ENCODE measurements at regions not wholly inside any gene's neighbourhood (a gene's known extent, or its start where the extent isn't known, plus 50 kb on each side); places are given as distances from the start of the nearest gene placed in this dataset.
"Not testable (repeated sequence)": the region's sequence is repeated elsewhere in the genome, so short reads cannot be mapped to it uniquely, and the experiment has no call there.

GRCh38 chr6:141521440-141521839, 611.3 kb upstream of the GJE1 start:
- in situ Hi-C loops (cut with MboI; ENCODE audit: low sequenced_read_pairs), result no loop called here

- in situ Hi-C loops (cut with MboI; ENCODE audit: low sequenced_read_pairs), result no loop called here
Observed at GRCh38 chr6:141513830-141514229, 618.9 kb upstream of the GJE1 start.

GRCh38 chr6:141510803-141511202, 621.9 kb upstream of the GJE1 start:
- in situ Hi-C loops (cut with MboI; ENCODE audit: low sequenced_read_pairs), result no loop called here

DNA sequence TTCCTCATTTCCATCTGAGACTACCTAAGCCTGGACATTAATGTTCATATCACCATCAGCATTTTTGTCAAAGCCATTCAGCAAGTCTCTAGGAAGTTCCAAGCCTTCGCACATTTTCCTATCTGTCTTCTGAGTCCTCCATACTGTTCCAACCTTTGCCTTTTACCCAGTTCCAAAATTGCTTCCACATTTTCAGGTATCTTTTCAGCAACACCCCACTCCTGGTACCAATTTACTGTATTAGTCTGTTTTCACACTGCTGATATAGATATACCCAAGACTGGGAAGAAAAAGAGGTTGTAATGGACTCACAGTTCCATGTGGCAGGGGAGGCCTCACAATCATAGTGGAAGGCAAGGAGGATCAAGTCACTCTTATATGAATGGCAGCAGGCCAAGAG, 626.7 kb upstream of the GJE1 start:
- in situ Hi-C loops (cut with MboI; ENCODE audit: low sequenced_read_pairs), result not testable (repeated sequence)

- in situ Hi-C loops (cut with MboI; ENCODE audit: low sequenced_read_pairs), result not testable (repeated sequence)
Observed at GRCh38 chr6:141504318-141504717, 628.4 kb upstream of the GJE1 start.

DNA sequence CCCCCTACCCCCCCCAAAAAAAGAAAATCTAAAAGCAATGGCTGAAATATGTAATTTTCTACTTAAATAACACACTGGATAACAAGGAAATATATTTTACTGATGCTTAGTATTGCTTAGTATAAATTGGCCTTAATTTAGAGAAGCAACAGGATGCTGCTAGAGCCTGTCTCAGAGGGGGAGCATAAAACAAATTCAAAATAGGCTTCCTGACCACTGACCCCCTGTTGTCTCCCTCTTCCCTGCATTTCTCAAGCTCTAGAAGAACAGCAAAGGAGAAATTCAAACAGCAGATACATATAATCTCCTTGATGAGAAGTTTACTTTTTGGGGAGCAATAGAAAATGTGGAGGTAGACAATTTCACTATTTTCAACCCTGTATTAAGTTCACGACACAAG, 631.1 kb upstream of the GJE1 start:
- in situ Hi-C loops (cut with MboI; ENCODE audit: low sequenced_read_pairs), result no loop called here

- in situ Hi-C loops (cut with MboI; ENCODE audit: low sequenced_read_pairs), result no loop called here
Observed at GRCh38 chr6:141498977-141499376, 633.7 kb upstream of the GJE1 start.

DNA sequence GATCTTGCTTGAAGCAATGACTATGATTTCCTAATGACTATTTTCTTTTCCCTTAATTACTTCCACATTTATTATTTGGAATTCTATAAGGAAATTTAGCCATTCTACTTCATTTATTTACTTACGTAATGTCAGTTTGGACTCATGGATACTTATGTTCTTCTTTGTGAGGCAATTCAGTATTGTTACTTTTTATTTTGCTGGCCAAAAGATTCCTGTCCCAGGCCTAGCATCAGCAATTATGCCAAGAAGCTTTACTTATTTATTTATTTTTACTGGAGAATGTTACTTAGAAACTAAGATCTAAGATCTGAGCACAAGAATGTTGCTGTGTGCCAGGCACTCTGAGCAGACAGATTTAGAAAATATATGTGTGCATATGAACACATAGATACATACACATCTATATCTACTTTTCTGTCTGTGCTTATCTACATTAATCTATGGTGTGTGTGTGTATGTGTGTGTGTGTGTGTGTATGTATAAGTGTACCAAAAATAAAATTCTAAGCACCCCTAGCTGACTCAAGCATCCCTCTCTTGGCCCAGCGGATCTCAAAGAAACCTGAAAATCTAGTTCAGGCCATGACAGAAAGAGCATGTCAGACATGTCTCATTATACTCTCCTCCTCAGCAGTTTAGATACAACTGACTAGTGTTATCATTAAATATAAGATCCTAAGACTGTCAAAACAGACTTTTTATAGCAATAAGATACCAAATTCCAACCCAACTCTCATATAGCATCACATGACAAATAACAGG, 640.0 kb upstream of the GJE1 start:
- in situ Hi-C loops (cut with MboI; ENCODE audit: low sequenced_read_pairs), result no loop called here

- in situ Hi-C loops (cut with MboI; ENCODE audit: low sequenced_read_pairs), result no loop called here
Observed at GRCh38 chr6:141491684-141492083, 641.0 kb upstream of the GJE1 start.

DNA sequence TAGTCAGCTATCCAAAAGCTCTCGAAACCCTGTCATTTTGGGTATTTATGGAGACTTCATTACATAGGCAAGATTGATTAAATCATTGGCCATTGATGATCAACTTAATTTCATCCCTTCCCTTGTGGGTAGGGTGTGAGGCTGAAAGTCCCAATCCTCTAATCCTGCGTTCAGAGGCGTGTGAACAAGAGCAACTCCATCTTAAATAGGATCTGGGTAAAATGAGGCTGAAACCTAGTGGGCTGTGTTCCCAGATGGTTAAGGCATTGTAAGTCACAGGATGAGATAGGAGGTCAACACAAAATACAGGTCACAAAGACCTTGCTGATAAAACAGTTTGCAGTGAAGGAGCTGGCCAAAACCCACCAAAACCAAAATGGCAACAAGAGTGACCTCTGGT, 641.7 kb upstream of the GJE1 start:
- in situ Hi-C loops (cut with MboI; ENCODE audit: low sequenced_read_pairs), result no loop called here

GRCh38 chr6:141488488-141488887, 644.2 kb upstream of the GJE1 start:
- in situ Hi-C loops (cut with MboI; ENCODE audit: low sequenced_read_pairs), result no loop called here

DNA sequence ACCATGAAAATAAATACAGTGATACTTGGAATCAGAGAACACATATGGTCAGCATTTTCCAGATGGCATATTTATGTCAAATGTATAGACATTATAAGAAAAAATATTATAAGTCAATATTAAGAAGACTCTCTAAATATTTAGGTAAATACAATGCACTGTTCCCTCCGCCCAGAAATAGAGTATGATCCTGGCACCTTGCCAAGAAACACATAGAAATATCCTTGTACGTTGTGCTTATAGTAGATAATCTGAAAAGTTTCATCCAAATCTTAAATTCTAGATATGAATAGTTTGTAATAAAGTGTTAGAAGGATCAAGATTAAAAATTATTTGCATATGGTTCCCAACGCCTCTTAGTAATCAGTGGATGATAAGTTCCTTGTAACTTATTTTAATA, 645.8 kb upstream of the GJE1 start:
- in situ Hi-C loops (cut with MboI; ENCODE audit: low sequenced_read_pairs), result no loop called here

GRCh38 chr6:141484711-141485110, 648.0 kb upstream of the GJE1 start:
- in situ Hi-C loops (cut with MboI; ENCODE audit: low sequenced_read_pairs), result no loop called here

DNA sequence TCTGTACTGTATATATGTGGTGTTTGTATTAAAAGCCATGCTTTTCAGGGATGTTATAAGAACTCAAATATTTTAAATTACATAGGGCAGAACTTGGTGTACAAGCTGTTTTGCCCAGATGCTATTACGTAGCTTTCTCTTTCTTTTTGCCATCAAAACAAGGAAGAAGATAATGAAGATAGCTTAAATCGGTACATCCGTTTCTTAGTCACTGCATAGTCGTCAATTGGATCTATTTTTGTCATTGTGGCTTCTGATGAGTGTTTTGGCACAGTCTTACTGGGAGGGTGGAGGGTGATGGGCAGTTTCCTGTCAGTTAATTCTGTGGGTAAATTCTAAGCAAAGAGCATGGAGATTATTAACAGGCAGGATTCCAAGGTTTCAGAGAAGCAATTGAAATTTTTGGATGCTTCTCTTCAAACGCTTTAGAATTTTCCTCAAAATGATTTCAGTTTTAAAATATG, 649.1 kb upstream of the GJE1 start:
- in situ Hi-C loops (cut with MboI; ENCODE audit: low sequenced_read_pairs), result no loop called here

GRCh38 chr6:141482796-141483597, 649.7 kb upstream of the GJE1 start:
- in situ Hi-C loops (cut with MboI; ENCODE audit: low sequenced_read_pairs), result no loop called here

DNA sequence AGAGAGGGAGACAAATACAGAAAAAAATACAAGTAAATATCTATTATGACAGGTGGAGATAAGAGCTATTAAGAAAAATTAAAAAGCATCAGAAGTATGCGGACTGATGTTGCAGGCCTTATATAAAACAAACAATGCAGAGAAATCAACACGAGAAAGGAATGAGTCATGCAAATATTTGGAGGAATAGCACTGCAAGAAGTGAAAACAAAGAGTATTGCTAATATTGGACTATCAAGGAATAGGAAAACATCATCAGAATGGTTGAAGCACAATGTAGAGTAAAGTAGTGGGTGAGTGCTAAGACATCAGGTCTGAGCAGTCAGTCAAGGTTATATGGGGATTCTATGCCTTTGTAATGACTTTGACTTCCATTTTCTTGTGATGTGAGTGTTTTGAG, 657.5 kb upstream of the GJE1 start:
- in situ Hi-C loops (cut with MboI; ENCODE audit: low sequenced_read_pairs), result no loop called here

DNA sequence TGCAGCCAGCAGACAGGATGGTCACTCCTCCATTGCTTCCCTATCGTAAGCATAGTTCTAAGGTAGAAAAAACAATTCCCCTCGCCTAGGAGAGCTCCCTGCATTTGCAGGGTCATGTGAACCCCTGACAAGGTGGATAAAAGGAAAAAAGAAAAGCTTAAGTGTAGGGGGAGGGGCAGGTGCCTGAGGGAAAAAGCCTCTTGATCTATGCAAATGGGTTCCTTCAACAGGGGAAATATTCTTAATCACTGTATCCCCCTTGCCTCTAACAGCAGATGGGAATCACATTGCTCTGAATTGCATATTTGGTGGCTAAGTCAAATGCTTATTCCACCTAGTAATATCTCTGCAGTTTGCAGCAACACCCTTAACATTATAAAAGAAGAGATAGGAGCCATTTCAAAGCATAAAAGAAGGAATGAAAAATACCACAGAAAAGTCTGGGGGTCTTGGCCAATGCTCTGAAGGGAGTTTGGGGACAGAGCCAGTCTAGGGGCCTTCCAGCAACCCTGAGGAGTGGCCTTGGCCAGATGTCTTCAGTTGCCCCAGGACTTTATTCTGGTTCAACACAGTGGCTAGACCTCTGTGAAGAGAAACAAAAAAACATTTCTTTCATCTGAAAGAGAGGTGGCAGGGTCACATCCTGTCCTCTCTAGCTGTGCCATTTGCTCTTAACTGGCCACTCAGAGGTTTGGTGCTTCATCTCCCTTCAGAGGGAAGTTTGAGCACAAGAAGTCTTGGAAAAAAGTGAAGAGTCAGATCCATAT, 660.4 kb upstream of the GJE1 start:
- in situ Hi-C loops (cut with MboI; ENCODE audit: low sequenced_read_pairs), result no loop called here

- in situ Hi-C loops (cut with MboI; ENCODE audit: low sequenced_read_pairs), result no loop called here
Observed at GRCh38 chr6:141470810-141471209, 661.9 kb upstream of the GJE1 start.

DNA sequence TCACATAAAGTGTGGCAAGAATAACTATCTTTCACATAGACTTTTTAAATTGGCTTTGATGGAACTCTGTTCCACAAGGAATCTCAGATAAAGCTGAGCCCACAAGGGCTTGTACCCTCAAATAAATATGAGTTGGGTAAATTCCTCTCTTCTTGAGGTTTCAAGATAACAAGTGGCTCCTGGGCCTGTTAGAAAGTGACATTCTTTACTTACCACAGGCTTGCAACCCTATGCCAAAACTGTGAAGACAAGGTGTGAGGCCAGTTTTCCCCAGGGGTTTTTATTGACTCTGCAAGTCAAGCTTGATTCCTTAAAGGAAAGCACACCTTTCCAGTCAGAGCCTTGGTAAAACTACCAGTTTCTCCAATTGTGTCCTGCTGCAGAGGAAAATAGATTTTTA, 664.8 kb upstream of the GJE1 start:
- in situ Hi-C loops (cut with MboI; ENCODE audit: low sequenced_read_pairs), result no loop called here

- in situ Hi-C loops (cut with MboI; ENCODE audit: low sequenced_read_pairs), result no loop called here
Observed at GRCh38 chr6:141467041-141467440, 665.7 kb upstream of the GJE1 start.

- in situ Hi-C loops (cut with MboI; ENCODE audit: low sequenced_read_pairs), result no loop called here
Observed at GRCh38 chr6:141464896-141465295, 667.8 kb upstream of the GJE1 start.

DNA sequence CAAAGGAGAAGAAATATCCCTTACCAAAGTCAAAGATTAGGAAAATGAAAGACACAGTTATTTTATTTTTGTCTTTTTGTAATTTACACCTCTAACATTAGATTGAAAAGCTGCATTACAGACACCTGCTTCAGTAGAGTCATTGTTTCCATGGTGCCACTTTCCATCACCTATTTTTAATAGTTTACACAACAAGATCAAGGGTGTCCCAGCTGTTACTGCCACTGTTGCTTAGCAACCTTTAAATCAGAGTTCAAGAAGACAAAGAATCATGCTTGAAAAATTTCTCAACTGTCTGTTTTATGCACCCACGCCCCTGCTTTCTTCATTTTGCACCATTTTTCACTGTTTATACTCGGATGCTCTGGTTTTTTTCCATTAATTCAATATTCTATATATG, 668.2 kb upstream of the GJE1 start:
- in situ Hi-C loops (cut with MboI; ENCODE audit: low sequenced_read_pairs), result no loop called here
